Inflammatory macrophage treated with lipopolysaccharide for 4 hours (primary cell): ENCODE measurements at regions not wholly inside any gene's neighbourhood (a gene's known extent, or its start where the extent isn't known, plus 50 kb on each side); places are given as distances from the start of the nearest gene placed in this dataset.
"Not testable (repeated sequence)": the region's sequence is repeated elsewhere in the genome, so short reads cannot be mapped to it uniquely, and the experiment has no call there.

ENCODE experiments used
- DNase-seq: peaks from one replicate; pipeline ENCODE4 v3.0.0-alpha.2; 2020

GRCh38 chrX:128759177-128759576 lies 707.0 kb upstream of the ACTRT1 start:
- no peak for DNase-seq

GRCh38 chrX:128754130-128754529 lies 701.9 kb upstream of the ACTRT1 start:
- no peak for DNase-seq

- no peak for DNase-seq
Observed at GRCh38 chrX:128739539-128739938, 687.3 kb upstream of the ACTRT1 start.

- no peak for DNase-seq
Observed at GRCh38 chrX:128728943-128729342, 676.7 kb upstream of the ACTRT1 start.

- no peak for DNase-seq
Observed at GRCh38 chrX:128717635-128718578, 665.7 kb upstream of the ACTRT1 start.

- DNase-seq, result no peak
Observed at GRCh38 chrX:128714425-128714824, 662.2 kb upstream of the ACTRT1 start.

- DNase-seq, result no peak
Observed at GRCh38 chrX:128699716-128700285, 647.6 kb upstream of the ACTRT1 start.

- DNase-seq, result no peak
Observed at GRCh38 chrX:128698573-128699181, 646.5 kb upstream of the ACTRT1 start.

GRCh38 chrX:128691872-128692271 lies 639.7 kb upstream of the ACTRT1 start:
- no peak for DNase-seq

- no peak for DNase-seq
Observed at GRCh38 chrX:128685387-128685786, 633.2 kb upstream of the ACTRT1 start.

GRCh38 chrX:128676651-128677050 lies 624.4 kb upstream of the ACTRT1 start:
- no peak for DNase-seq

- not testable (repeated sequence) for DNase-seq
Observed at GRCh38 chrX:128674326-128675086, 622.3 kb upstream of the ACTRT1 start.

- no peak for DNase-seq
Observed at GRCh38 chrX:128664211-128664610, 612.0 kb upstream of the ACTRT1 start.

GRCh38 chrX:128653524-128654060 lies 601.4 kb upstream of the ACTRT1 start:
- DNase-seq, result no peak

GRCh38 chrX:128650326-128650725 lies 598.1 kb upstream of the ACTRT1 start:
- no peak for DNase-seq

GRCh38 chrX:128634754-128635153 lies 582.6 kb upstream of the ACTRT1 start:
- no peak for DNase-seq

GRCh38 chrX:128623361-128623760 lies 571.2 kb upstream of the ACTRT1 start:
- no peak for DNase-seq

GRCh38 chrX:128622296-128622695 lies 570.1 kb upstream of the ACTRT1 start:
- DNase-seq, result no peak

- no peak for DNase-seq
Observed at GRCh38 chrX:128619490-128619889, 567.3 kb upstream of the ACTRT1 start.

- DNase-seq, result no peak
Observed at GRCh38 chrX:128616933-128617332, 564.7 kb upstream of the ACTRT1 start.

GRCh38 chrX:128606817-128607216 lies 554.6 kb upstream of the ACTRT1 start:
- not testable (repeated sequence) for DNase-seq

GRCh38 chrX:128606357-128606756 lies 554.2 kb upstream of the ACTRT1 start:
- DNase-seq, result not testable (repeated sequence)

- no peak for DNase-seq
Observed at GRCh38 chrX:128601706-128602105, 549.5 kb upstream of the ACTRT1 start.
